OCI-LY7 (cell line): ENCODE measurements at regions not wholly inside any gene's neighbourhood (a gene's known extent, or its start where the extent isn't known, plus 50 kb on each side); places are given as distances from the start of the nearest gene placed in this dataset.

Source experiments
- BruUV-seq: library from RNA; stranded (reverse); fragments of 400-500 nt; replicated peaks from 2 replicates; lab custom pipeline; 2021; lab: Mats Ljungman, UMichigan
- CTCF ChIA-PET: fragments of 300-600 bp; sonication (Branson Sonifier 250); formaldehyde crosslinking; loops from one replicate; lab custom pipeline; 2022; ENCODE audit warnings: antibody characterized with exemption; ENCODE audit not compliant: unreplicated experiment; lab: Charles Lee
- POLR2A ChIA-PET: fragments of 300-600 bp; sonication (Branson Sonifier 250); formaldehyde crosslinking; loops from one replicate; lab custom pipeline; 2022; ENCODE audit warnings: antibody characterized with exemption; lab: Charles Lee
- DNase-seq: peaks from one replicate; pipeline ENCODE4 v3.0.0-alpha.2; 2015; ENCODE audit warnings: low spot score
- H2AFZ ChIP-seq: fragments of 200-600 bp; sonication (generic), shearing (Covaris generic); 2 replicates; pipeline ENCODE4 v1.6.1; 2014; ENCODE audit warnings: mild to moderate bottlenecking, antibody characterized with exemption, low read length, moderate library complexity
- H3K27ac ChIP-seq: fragments of 200-600 bp; sonication (generic); 2 replicates; pipeline ENCODE4 v1.5.1; 2014; ENCODE audit warnings: mixed run types, low read depth, mild to moderate bottlenecking, moderate library complexity, low read length, inconsistent platforms; ENCODE audit not compliant: poor library complexity, severe bottlenecking
- H3K36me3 ChIP-seq: fragments of 200-600 bp; sonication (generic); 2 replicates; pipeline ENCODE4 v1.6.1; 2014; ENCODE audit warnings: mild to moderate bottlenecking, antibody characterized with exemption, low read length, moderate library complexity, mixed read lengths; ENCODE audit not compliant: insufficient read depth
- H3K4me1 ChIP-seq: fragments of 200-600 bp; sonication (generic); 2 replicates; pipeline ENCODE4 v1.5.1; 2014; ENCODE audit warnings: mild to moderate bottlenecking, low read length; ENCODE audit not compliant: insufficient read depth, poor library complexity, severe bottlenecking
- H3K4me2 ChIP-seq: fragments of 200-600 bp; sonication (generic); 2 replicates; pipeline ENCODE4 v1.6.1; 2014; ENCODE audit warnings: mild to moderate bottlenecking, low read length
- H3K4me3 ChIP-seq: fragments of 200-600 bp; sonication (generic); 2 replicates; pipeline ENCODE4 v1.5.1; 2014; ENCODE audit warnings: mild to moderate bottlenecking, low read depth, low read length; ENCODE audit not compliant: poor library complexity, severe bottlenecking
- H3K79me2 ChIP-seq: fragments of 200-600 bp; sonication (generic); 2 replicates; pipeline ENCODE4 v1.6.1; 2016; ENCODE audit warnings: low read depth, mild to moderate bottlenecking, low read length, moderate library complexity, mixed read lengths; ENCODE audit not compliant: insufficient read depth
- H3K9me2 ChIP-seq: fragments of 200-600 bp; sonication (generic); 2 replicates; pipeline ENCODE4 v1.6.1; 2016; ENCODE audit warnings: mild to moderate bottlenecking, low read length, mixed read lengths; ENCODE audit not compliant: insufficient read depth
- H3K9me3 ChIP-seq: fragments of 200-600 bp; sonication (generic); 2 replicates; pipeline ENCODE4 v1.6.1; 2014; ENCODE audit warnings: mild to moderate bottlenecking, mixed run types, low read length, mixed read lengths
- H4K20me1 ChIP-seq: fragments of 200-600 bp; sonication (generic); 2 replicates; pipeline ENCODE4 v1.6.1; 2014; ENCODE audit warnings: mild to moderate bottlenecking, antibody characterized with exemption, low read length, moderate library complexity, mixed read lengths; ENCODE audit not compliant: insufficient read depth
- CTCF ChIP-seq: fragments of 200-600 bp; sonication (generic); conservative IDR thresholded peaks from 2 replicates; pipeline ENCODE4 v1.5.1; 2014; ENCODE audit warnings: mild to moderate bottlenecking, antibody characterized with exemption, low read length, moderate library complexity, mixed read lengths
- EZH2phosphoT487 ChIP-seq: fragments of 200-600 bp; sonication (generic); IDR thresholded peaks from 2 replicates; pipeline ENCODE4 v1.6.1; 2018; ENCODE audit warnings: low read depth, borderline replicate concordance, mild to moderate bottlenecking, mixed run types, antibody characterized with exemption, low read length, moderate library complexity, mixed read lengths
- intact Hi-C: fragments of 100-400 bp; cut with micrococcal nuclease; formaldehyde crosslinking; loops from one replicate; pipeline ENCODE4 v1.10.0; 2022; ENCODE audit not compliant: unreplicated experiment

GRCh38 chr20:22861231-22861980, 173.7 kb upstream of the SSTR4 start:
- Histone ChIP-seq H2AFZ (no peak overlapping the region), H3K9me3 (no peaks in the 10 kb centered on the region), H3K4me2 (no peak overlapping the region), H3K27ac (no peak overlapping the region), H3K4me3 (no peak overlapping the region), H3K79me2 (no peaks in the 10 kb centered on the region), H3K9me2 (no peaks in the 10 kb centered on the region), H3K36me3 (no peaks in the 10 kb centered on the region), H3K4me1 (no peaks in the 10 kb centered on the region), H4K20me1 (no peaks in the 10 kb centered on the region)
- no TSS peak for BruUV-seq
- ChIA-PET CTCF (no interaction called here), POLR2A (no interaction called here)
- intact Hi-C loops = no loop called here
- DNase-seq = no peak
- TF ChIP-seq CTCF (no peak), EZH2phosphoT487 (no peak)

- no peak overlapping the region for H2AFZ ChIP-seq
- H4K20me1 ChIP-seq = no peaks in the 10 kb centered on the region
- intact Hi-C loops = no loop called here
- no peaks in the 10 kb centered on the region for H3K79me2 ChIP-seq
- no peaks in the 10 kb centered on the region for H3K36me3 ChIP-seq
- BruUV-seq = no TSS peak
- H3K27ac ChIP-seq = no peak overlapping the region
- no peaks in the 10 kb centered on the region for H3K9me3 ChIP-seq
- no peak for DNase-seq
- no peaks in the 10 kb centered on the region for H3K4me1 ChIP-seq
- no peak for TF ChIP-seq EZH2phosphoT487
- no peak for TF ChIP-seq CTCF
- H3K4me3 ChIP-seq = no peak overlapping the region
- H3K4me2 ChIP-seq = no peak overlapping the region
- ChIA-PET POLR2A (no interaction called here), CTCF (no interaction called here)
- H3K9me2 ChIP-seq = no peaks in the 10 kb centered on the region
Observed at GRCh38 chr20:22861990-22862389, 173.1 kb upstream of the SSTR4 start.

GRCh38 chr20:22862671-22863230, 172.4 kb upstream of the SSTR4 start:
- no peaks in the 10 kb centered on the region for H3K9me3 ChIP-seq
- no TSS peak for BruUV-seq
- POLR2A ChIA-PET = no interaction called here
- TF ChIP-seq CTCF = no peak
- no peak for TF ChIP-seq EZH2phosphoT487
- H3K79me2 ChIP-seq = no peaks in the 10 kb centered on the region
- CTCF ChIA-PET = no interaction called here
- no peaks in the 10 kb centered on the region for H3K36me3 ChIP-seq
- intact Hi-C loops = no loop called here
- H3K9me2 ChIP-seq = no peaks in the 10 kb centered on the region
- no peaks in the 10 kb centered on the region for H4K20me1 ChIP-seq
- H3K4me3 ChIP-seq = no peak overlapping the region
- no peak overlapping the region for H2AFZ ChIP-seq
- H3K4me1 ChIP-seq = no peaks in the 10 kb centered on the region
- no peak overlapping the region for H3K27ac ChIP-seq
- DNase-seq = no peak
- H3K4me2 ChIP-seq = no peak overlapping the region
